HCEC 1CT (cell line): ENCODE measurements at regions not wholly inside any gene's neighbourhood (a gene's known extent, or its start where the extent isn't known, plus 50 kb on each side); places are given as distances from the start of the nearest gene placed in this dataset.
A peak's percentile ranks its signal among the peaks of the same experiment; 100 is the strongest.

ENCODE experiments used
- DNase-seq: peaks from one replicate; pipeline ENCODE4 v3.0.0-alpha.2; 2017

- DNase-seq, result no peak
Observed at GRCh38 chrY:17233435-17234109, 646.4 kb downstream of the CDY2B start.

GRCh38 chrY:17231994-17232393 is 648.0 kb downstream of the CDY2B start:
- DNase-seq, result no peak

GRCh38 chrY:17223502-17223901 is 656.5 kb downstream of the CDY2B start:
- DNase-seq, result no peak

- no peak for DNase-seq
Observed at GRCh38 chrY:17202395-17202794, 677.6 kb downstream of the CDY2B start.

GRCh38 chrY:17184299-17184698 is 695.7 kb downstream of the CDY2B start:
- no peak for DNase-seq

GRCh38 chrY:17166881-17167280 is 713.1 kb downstream of the CDY2B start:
- DNase-seq, result no peak

GRCh38 chrY:17122166-17122565 is 757.9 kb downstream of the CDY2B start:
- no peak for DNase-seq

GRCh38 chrY:17085303-17085702 is 794.7 kb downstream of the CDY2B start:
- DNase-seq, result no peak

- DNase-seq, result no peak
Observed at GRCh38 chrY:17079887-17080286, 800.1 kb downstream of the CDY2B start.

GRCh38 chrY:17067307-17067706 is 812.7 kb downstream of the CDY2B start:
- no peak for DNase-seq

GRCh38 chrY:17053041-17053440 is 827.0 kb downstream of the CDY2B start:
- no peak for DNase-seq

- DNase-seq, result no peak
Observed at GRCh38 chrY:17050374-17050773, 829.6 kb downstream of the CDY2B start.

- no peak for DNase-seq
Observed at GRCh38 chrY:17045124-17045523, 834.9 kb downstream of the CDY2B start.

GRCh38 chrY:17044723-17045122 is 835.3 kb downstream of the CDY2B start:
- DNase-seq, result no peak

GRCh38 chrY:17044272-17044671 is 835.7 kb downstream of the CDY2B start:
- peak; percentile 13 for DNase-seq

GRCh38 chrY:17038439-17038838 is 841.6 kb downstream of the CDY2B start:
- no peak for DNase-seq

GRCh38 chrY:17018126-17018525 is 861.9 kb downstream of the CDY2B start:
- DNase-seq, result no peak

- DNase-seq, result no peak
Observed at GRCh38 chrY:16993551-16993950, 886.5 kb downstream of the CDY2B start.

- no peak for DNase-seq
Observed at GRCh38 chrY:16981776-16982175, 898.2 kb downstream of the CDY2B start.

GRCh38 chrY:16959071-16959470 is 920.9 kb downstream of the CDY2B start:
- no peak for DNase-seq

- no peak for DNase-seq
Observed at GRCh38 chrY:16947221-16947620, 932.8 kb downstream of the CDY2B start.
